22Rv1 (cell line): ENCODE measurements at regions not wholly inside any gene's neighbourhood (a gene's known extent, or its start where the extent isn't known, plus 50 kb on each side); places are given as distances from the start of the nearest gene placed in this dataset.

Experiments
- ZFX ChIP-seq: fragments of 450-650 bp; IDR thresholded peaks from 2 replicates; pipeline ENCODE4 v1.6.1; 2017; ENCODE audit warnings: antibody characterized with exemption, borderline replicate concordance
- TF ChIP-seq, protein P1 (sequence below): fragments of 450-650 bp; IDR thresholded peaks from 2 replicates; pipeline ENCODE4 v1.5.1; 2017; ENCODE audit warnings: mild to moderate bottlenecking

DNA sequence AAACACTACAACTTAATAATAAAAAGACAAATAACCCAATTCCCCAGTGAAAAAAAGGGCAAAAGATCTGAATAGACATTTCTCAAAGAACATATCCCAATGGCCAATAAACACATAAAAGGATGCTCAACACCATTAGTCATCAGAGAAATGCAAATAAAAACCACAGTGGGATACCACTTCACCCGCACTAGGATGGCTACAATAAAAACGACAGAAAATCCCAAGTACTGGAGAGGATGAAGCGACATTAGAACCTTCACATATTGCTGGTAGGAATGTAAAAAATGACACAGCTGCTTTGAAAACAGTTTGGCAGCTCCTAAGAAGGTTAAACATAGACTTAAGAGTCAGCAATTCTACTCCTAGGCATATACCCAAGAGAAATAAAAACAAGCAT, 140.6 kb upstream of the ARX start:
- TF ChIP-seq, protein P1, sequence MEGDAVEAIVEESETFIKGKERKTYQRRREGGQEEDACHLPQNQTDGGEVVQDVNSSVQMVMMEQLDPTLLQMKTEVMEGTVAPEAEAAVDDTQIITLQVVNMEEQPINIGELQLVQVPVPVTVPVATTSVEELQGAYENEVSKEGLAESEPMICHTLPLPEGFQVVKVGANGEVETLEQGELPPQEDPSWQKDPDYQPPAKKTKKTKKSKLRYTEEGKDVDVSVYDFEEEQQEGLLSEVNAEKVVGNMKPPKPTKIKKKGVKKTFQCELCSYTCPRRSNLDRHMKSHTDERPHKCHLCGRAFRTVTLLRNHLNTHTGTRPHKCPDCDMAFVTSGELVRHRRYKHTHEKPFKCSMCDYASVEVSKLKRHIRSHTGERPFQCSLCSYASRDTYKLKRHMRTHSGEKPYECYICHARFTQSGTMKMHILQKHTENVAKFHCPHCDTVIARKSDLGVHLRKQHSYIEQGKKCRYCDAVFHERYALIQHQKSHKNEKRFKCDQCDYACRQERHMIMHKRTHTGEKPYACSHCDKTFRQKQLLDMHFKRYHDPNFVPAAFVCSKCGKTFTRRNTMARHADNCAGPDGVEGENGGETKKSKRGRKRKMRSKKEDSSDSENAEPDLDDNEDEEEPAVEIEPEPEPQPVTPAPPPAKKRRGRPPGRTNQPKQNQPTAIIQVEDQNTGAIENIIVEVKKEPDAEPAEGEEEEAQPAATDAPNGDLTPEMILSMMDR = no peak
- TF ChIP-seq ZFX = no peak
